ENCODE measurements at regions not wholly inside any gene's neighbourhood (a gene's known extent, or its start where the extent isn't known, plus 50 kb on each side); places are given as distances from the start of the nearest gene placed in this dataset.
"Not testable (repeated sequence)": the region's sequence is repeated elsewhere in the genome, so short reads cannot be mapped to it uniquely, and the experiment has no call there.

GRCh38 chr18:68429111-68429510, 285.8 kb downstream of the TMX3 start:
- DNase-seq (ENCODE audit: low read depth in 2 of 2): no peak

- no peak for DNase-seq (ENCODE audit: low read depth in 2 of 2)
Observed at GRCh38 chr18:68428661-68429060, 286.2 kb downstream of the TMX3 start.

DNA sequence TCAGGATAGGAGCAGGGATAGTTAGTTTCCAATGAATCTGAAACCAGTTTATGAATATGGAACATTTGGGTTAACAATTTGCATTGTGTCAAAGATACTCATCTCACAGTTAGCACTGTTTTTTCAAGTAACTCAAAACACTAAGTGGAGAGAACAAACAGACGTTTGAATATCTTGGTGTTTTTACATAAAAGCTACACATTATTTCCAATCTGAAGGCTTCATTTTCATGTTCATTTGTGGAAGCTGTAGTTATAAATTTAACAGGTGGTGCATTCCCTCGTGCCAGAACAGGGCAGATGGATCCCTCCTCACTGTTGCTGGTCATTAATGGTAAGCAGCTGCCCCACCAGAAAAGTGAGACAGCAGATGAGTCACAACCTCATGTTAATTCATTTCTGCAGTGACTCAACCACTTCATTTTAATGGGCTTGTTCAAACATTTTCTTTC, 286.9 kb downstream of the TMX3 start:
- no peak for DNase-seq (ENCODE audit: low read depth in 2 of 2)

DNA sequence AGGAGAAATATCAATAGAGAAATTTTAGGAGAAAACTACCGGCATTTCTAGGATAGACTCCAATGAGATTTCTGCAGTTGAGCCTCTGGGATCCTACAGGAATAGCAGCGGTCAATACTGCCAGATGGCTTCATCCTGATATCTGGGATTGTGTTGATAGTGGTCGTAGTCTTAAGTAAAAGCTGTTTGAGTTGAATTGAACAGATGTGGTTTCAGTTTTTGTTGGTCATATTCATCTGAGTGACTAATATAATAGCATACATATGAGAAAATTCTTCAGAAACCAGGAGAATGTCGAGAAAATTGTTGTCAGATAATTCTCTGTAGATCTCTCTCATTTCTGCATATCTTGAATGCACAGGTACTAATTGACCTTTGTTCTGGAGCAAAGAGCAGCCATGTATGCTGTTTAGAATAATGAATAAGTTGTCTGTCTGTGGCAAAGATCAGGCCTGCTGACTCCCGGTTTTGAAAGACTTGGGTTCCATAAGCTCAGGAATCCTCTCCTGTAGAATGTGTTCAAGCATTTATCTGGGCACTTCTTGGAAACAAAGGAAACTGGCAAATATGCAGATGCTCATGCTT, 288.1 kb downstream of the TMX3 start:
- no peak for DNase-seq (ENCODE audit: low read depth in 2 of 2)

DNA sequence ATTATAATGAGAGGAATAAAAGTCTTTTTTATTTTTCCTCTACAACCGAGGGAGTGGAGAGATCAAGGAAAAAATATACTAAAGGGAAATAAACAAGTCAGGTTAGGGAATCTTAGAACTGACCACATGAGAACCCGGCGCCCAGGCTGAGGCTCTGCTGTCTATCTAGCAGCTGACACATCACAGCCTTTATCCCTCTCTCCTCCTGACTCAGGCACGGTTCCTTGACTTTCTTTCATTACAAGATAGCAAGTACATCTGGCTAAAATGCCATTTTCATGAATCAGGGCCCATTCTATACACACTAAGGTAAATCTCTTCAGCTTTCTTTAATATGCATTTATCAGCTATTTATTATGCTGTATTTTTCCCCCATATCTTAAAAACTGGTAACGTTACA, 296.0 kb downstream of the TMX3 start:
- no peak for DNase-seq (ENCODE audit: low read depth in 2 of 2)

DNA sequence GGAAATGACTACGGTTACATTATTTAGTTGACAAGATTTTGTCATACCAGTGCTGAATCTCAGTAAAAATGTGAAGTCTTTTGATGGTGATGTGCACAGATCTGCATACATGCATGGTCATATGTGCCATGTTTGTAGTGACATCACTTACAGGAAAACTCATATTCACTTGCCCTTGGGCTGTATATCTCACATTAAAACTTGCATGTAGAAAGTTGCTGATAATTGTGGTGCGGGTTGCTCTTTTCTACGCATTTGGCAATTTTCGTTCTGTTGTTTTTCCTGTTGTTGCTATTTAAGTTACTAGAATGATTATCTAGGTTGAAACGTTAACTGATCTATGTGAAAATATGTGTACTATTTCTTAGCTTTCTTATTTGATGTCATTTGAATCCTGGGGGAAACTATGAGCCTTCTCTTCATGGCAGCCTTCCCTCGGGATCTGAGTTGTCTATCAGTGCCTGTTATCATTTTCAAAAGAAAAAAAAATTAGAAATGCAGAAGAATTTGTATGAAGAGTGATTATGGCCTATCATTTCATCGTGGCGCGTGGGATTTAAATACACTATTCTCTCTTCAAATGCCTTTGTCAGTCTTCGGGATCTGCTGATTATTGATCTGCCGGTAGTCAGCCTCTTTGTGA, 296.6 kb downstream of the TMX3 start:
- DNase-seq (ENCODE audit: low read depth in 2 of 2): no peak

GRCh38 chr18:68417826-68418225, 297.1 kb downstream of the TMX3 start:
- DNase-seq (ENCODE audit: low read depth in 2 of 2): no peak

DNA sequence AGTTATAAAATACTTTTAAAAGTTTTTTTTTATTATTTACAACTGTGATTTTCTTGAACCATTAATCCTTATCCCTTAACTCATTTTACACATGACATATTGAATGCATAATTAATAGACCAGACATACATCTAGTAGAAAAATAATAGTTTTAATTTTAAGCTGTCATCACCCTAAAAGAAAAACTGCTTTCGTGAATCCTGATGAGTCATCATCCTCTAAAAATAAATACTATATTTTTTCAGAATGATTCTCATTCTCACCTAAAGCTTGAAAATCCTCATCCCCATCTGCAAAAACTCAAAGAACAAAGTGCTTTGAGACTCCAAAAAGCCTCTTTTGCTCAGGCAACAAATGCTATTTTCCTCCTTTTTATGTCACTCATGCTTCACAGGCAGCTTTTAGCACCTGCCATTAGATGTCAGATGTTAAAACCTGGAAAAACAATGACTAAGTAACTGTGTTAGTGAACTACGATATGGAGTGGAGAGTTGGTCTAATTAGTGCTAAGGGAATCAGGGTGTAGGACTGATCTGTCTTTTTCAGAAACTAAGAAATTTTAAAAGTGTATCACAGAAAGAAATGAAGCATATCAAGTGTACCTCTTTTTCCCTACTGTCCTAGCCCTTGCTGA, 297.6 kb downstream of the TMX3 start:
- DNase-seq (ENCODE audit: low read depth in 2 of 2): no peak

DNA sequence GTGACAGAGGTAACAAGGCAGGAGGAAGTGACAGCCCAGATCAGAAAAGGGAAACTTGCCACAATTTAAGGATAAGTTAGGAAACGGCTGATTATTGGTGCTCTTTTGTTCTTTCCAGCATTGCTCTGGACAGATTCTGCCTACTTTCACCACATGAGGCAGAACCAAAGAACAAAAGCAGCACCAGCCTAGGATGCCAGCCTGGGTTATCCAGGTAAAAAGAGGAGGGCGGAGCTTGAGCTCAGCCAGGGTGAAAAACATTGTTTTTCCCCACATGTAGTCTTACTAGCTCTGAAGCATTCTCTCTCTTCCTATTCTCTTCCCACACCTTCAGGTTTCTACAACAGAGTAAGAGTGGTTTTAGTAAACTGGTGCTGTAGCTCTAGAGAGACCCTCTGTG, 300.5 kb downstream of the TMX3 start:
- DNase-seq (ENCODE audit: low read depth in 2 of 2): no peak

DNA sequence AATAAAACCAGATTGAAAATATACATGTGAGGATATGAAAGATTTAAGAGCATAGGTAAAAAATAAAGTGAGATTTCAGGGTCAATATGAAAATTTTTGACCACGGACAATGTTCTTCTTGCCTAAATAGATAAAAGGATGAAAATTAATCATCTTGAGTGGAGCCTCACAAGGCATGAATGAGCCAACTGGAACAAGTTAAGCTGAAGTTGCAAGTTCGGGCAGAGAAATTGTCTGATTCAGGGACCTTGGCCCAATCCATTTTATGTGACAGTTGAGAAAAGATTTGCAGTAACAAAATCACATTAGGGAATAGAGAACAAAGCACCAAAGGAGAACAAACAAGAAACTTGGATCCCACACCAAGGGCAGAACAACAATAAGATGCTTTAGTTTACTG, 305.3 kb downstream of the TMX3 start:
- DNase-seq (ENCODE audit: low read depth in 2 of 2): no peak

GRCh38 chr18:68406761-68407160, 308.1 kb downstream of the TMX3 start:
- no peak for DNase-seq (ENCODE audit: low read depth in 2 of 2)

DNA sequence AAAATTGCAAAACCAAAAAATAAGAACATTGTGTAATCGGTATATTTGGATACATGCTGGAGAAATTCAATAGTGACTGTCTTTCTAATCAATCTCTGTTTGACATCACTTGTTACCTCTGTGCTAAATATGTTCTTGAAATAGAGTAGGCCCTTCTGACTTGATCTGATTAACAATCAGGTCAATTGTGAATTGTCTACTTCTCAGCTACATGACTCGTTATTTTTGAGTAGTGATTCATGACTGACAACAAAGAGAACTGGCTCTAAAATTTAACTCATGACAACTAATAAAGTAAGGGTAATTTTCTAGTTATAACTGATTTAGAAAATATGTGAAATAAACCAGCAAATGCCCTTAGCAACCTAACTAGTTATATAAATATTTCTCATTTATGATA, 312.1 kb downstream of the TMX3 start:
- DNase-seq (ENCODE audit: low read depth in 2 of 2): no peak

DNA sequence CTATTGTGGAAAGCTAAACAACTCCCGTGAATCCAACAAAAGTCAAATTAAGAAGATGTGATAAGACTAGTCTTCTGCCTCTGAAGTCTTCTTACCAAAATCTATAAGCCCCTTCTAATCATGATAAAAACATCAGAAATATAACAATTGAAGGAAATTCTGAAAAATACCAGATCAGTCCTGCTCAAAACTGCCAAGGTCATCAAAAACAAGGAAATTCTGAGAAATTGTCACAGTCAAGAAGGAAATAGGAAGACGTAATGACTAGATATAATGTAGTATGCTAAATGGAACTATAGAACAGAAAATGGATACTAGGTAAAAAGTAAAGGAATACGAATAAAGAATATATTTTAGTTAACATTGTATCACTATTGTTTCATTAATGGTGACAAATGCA, 314.0 kb downstream of the TMX3 start:
- DNase-seq (ENCODE audit: low read depth in 2 of 2): no peak

DNA sequence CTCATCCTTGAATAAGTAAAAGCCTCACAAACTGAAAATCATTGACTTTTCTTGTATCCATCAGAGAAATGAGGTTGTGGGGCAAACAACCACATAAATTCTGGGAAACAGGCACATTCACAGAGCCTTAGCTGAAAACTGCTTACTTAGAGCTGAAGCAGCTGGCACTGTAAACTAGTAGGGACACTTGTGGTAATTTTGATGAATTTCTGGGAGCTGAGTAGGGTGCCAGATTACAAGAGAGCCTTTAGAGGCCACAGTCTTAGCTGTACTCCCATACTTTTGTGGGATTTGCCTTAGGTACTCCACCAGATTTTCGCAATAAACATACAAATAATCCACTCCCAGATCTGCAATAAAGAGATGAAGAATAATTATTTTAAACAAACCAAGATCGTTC, 315.2 kb downstream of the TMX3 start:
- no peak for DNase-seq (ENCODE audit: low read depth in 2 of 2)

DNA sequence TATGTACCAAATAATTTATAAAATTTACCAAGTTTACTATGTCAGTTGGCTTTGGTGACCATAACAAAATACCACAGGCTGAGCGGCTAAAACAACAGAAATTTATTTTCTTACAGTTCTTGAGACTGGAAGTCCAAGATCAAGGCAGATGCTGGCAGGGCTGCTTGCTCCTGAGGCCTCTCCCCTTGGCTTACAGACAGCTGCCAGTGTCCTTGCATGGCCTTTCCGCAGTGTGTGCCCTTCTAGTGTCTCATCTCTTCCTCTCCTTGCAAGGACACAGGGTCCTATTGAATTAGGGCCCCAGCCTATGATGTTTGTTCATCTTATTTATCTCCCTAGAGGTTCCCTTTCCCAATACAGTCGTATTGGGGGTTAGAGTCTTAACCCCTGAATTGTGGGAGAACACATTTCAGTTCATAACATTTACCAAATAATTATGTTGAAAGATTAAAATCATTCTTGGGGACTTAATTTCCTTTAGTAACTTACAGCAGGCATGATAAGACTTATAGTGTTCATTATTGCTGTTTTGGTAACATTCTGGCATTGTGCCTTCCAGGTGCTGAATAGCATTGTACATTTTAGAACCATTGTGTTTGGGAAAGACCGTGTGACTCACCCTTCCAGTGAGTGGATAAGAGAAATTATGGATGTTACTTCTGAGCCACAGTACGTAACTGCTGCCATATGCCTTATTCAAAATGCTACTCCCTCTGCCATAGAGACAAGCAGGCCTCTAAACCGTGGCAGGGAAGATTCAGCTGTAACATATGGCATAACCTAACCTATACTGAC, 317.5 kb downstream of the TMX3 start:
- no peak for DNase-seq (ENCODE audit: low read depth in 2 of 2)

DNA sequence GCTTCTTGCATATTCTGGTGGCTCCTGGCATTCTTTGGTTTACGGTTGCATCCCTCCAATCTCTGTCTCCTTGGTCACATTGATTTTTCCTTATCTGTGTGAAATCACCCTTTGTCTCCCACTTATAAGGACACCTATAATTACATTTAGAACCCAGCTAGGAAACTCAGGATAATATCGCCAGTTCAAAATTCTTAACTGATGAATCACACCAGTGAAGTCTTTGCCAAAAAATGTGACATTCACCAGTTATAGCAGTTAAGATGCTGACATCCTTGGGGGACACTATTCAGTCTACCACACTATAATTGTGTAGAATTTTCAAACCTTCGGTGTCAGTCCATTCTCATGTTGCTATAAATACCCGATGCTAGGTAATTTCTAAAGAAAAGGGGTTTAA, 320.2 kb downstream of the TMX3 start:
- DNase-seq (ENCODE audit: low read depth in 2 of 2): no peak

GRCh38 chr18:68391801-68392200, 323.1 kb downstream of the TMX3 start:
- DNase-seq (ENCODE audit: low read depth in 2 of 2): no peak

GRCh38 chr18:68387246-68387645, 327.7 kb downstream of the TMX3 start:
- no peak for DNase-seq (ENCODE audit: low read depth in 2 of 2)

- not testable (repeated sequence) for DNase-seq (ENCODE audit: low read depth in 2 of 2)
Observed at GRCh38 chr18:68383979-68384378, 330.9 kb downstream of the TMX3 start.

- DNase-seq (ENCODE audit: low read depth in 2 of 2): no peak
Observed at GRCh38 chr18:68376926-68377325, 338.0 kb downstream of the TMX3 start.

GRCh38 chr18:68362907-68363306, 352.0 kb downstream of the TMX3 start:
- no peak for DNase-seq (ENCODE audit: low read depth in 2 of 2)

- DNase-seq (ENCODE audit: low read depth in 2 of 2): no peak
Observed at GRCh38 chr18:68355637-68356036, 359.3 kb downstream of the TMX3 start.

DNA sequence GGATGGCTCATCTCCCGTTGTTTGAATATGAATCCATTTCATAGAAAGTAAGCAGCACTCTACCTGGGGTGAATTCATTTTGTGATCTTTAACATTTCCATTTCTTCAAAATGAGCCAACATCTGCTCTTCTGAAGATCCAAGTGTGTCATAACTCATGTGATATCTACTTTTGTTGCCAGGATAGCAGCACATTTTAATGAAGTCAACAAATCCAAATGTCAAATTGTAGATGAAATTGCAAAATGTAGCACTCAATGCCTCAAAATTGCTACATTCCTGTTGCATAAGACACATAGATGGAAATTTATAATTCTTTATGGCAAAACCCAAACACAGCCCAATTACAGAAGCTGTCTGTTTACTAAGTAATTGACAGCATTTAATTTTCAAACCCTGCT, 360.7 kb downstream of the TMX3 start:
- no peak for DNase-seq (ENCODE audit: low read depth in 2 of 2)
